Prostate gland (tissue), 2 donors: ENCODE measurements at regions not wholly inside any gene's neighbourhood (a gene's known extent, or its start where the extent isn't known, plus 50 kb on each side); places are given as distances from the start of the nearest gene placed in this dataset.

Source experiments
- CTCF ChIP-seq, 4 experiments: fragments of 200-600 bp in 2 of 4; fragments of 450-650 bp in 2 of 4; sonication (generic) in 2 of 4; IDR thresholded peaks; 1 replicate in 3 of 4; 2 replicates in 1 of 4; pipeline ENCODE4 v1.5.1; 2016 to 2019; ENCODE audit warnings: antibody characterized with exemption in 4 of 4, mild to moderate bottlenecking in 2 of 4, moderate library complexity in 2 of 4
- POLR2A ChIP-seq: fragments of 450-650 bp; IDR thresholded peaks from one replicate; pipeline ENCODE4 v1.6.1; 2016; ENCODE audit warnings: antibody characterized with exemption, mild to moderate bottlenecking
- POLR2AphosphoS5 ChIP-seq: sonication (generic); formaldehyde crosslinking; IDR thresholded peaks from one replicate; pipeline ENCODE4 v1.6.1; 2017; ENCODE audit warnings: antibody characterized with exemption

- TF ChIP-seq POLR2A (no peak), CTCF (IDR thresholded peaks at IDR 0.05) (no peak), POLR2AphosphoS5 (no peak)
These were observed 210.8 kb downstream of the RFC3 start for GRCh38 chr13:34028496-34029442.
